ENCODE measurements at regions not wholly inside any gene's neighbourhood (a gene's known extent, or its start where the extent isn't known, plus 50 kb on each side); places are given as distances from the start of the nearest gene placed in this dataset.

DNA sequence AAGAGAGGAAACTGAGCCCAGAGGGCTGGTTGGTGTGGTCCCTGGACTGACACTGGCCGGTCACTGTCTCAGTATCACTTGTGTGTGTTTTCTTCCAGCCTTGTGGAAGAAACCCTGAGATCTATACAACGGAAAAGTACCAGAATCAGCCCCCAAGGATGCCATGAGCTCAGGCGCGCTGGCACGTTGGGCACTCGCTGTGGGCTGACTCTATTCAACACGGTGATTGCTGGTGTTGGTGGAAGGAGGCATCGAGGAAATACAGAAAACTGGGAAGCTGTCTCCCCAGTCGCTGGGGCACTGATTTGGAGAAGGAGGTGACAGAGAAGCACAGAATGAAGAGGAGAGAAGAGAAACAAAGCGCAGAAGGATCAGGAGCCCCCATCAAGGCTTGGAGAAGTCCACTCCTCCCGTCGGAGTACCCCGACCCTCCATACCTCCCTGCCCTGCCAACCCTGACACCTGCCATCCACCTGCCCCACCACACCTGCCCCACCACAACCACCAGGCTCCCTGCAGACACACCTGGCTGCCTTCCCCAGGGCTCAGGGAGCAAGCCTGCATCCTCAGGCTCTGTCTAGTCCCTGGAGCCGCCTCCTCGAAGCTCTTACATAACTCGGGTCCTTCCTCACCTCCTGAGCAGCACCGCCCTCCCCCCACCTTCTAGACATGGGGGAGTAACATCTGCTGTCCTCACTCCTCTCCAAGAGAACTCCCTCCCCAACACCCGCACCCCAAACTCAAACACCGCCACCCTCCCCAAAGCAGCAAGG, 66.5 kb downstream of the RBFOX3 start:
- no peak for DNase-seq (ENCODE audit: low spot score in 2 of 2)
- no peaks in the 10 kb centered on the region for H3K36me3 Mint-ChIP-seq
- H3K9me3 Mint-ChIP-seq = no peaks in the 10 kb centered on the region
- ATAC-seq = no peak
- H3K27ac Mint-ChIP-seq = no peak overlapping the region

DNA sequence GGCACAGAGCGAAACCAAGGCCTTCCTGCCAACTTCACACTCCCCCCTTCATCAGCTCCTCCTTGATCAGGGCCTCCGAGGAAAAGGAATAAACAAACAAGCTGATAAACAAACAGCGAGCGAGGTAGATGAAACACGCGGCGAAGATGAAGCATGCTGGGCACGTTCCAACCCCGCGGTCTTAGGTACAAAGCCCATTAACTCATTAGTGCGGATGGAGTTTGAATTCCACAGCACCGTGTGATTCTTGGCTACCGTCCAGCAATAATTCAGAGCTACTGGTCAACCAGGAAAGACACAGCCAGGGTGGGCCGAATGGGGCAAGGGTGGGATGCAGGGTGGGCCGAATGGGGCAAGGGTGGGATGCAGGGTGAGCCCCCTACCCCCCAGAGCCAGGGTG, 67.3 kb downstream of the RBFOX3 start:
- no peak overlapping the region for H3K27ac Mint-ChIP-seq
- ATAC-seq = no peak

DNA sequence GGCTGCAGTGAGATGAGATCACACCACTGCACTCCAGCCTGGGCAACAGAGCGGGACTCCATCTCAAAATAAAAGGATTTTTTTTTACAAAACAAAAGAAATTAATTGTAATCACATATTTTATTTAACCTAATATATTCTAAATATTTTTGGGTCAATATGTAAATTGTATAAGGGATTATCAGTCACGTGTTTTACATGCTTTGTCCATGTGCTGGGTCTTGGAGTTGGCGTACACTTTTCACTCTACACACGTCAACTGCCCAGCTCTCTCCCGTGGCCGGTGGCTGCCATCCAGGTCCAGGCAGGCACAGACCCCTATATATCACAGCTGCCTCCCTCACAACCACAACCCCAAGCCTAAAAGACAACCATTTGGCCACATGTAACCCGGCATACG, 68.1 kb downstream of the RBFOX3 start:
- ATAC-seq (no peak), DNase-seq (ENCODE audit: low spot score in 2 of 2) (no peak)
- Mint-ChIP-seq H3K9me3 (no peaks in the 10 kb centered on the region), H3K36me3 (no peaks in the 10 kb centered on the region), H3K27ac (no peak overlapping the region)

More for the DNA sequence above, 67.3 kb downstream of the RBFOX3 start:
- H3K9me3 Mint-ChIP-seq = no peaks in the 10 kb centered on the region
- no peak for DNase-seq (ENCODE audit: low spot score in 2 of 2)
- no peaks in the 10 kb centered on the region for H3K36me3 Mint-ChIP-seq

DNA sequence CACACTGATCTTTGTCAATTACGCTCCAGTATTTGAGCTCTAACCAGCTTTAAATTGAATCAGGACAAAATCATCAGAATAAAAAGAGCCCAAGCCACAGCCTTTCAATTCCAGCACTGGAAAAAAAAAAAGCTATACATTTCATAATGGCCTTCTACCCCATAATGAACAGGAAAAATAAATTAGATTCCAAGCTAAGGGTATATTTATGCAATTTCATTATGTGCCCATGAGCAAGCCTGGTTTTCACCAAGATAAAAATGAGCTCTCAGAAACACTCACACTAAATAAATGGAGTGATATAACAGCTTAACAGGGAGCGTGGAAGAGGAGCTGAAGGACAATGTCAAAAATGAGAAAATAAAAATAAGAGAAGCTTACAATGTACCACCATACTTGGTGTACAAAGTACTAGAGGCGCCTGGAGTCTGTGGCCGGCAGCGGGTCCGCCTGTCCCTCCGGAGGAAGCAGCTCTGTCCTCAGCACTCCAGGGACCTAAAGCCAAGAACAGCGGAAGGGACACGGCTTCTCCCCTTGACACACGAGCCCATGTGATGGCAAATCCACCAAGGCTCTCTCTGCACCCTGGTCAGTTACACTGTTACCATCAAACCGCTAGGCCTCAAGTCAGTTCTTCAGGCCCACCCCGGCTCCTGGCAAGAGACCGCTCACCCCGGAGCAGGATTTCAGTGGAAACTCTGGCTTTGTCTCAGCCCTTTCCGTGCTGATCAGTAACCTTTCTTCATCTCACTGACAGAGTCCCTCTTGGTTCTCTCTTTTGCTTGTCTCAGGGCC, 69.6 kb downstream of the RBFOX3 start:
- Mint-ChIP-seq H3K9me3 (no peaks in the 10 kb centered on the region), H3K36me3 (no peaks in the 10 kb centered on the region), H3K27ac (no peak overlapping the region)
- no peak for DNase-seq (ENCODE audit: low spot score in 2 of 2)
- ATAC-seq = no peak

DNA sequence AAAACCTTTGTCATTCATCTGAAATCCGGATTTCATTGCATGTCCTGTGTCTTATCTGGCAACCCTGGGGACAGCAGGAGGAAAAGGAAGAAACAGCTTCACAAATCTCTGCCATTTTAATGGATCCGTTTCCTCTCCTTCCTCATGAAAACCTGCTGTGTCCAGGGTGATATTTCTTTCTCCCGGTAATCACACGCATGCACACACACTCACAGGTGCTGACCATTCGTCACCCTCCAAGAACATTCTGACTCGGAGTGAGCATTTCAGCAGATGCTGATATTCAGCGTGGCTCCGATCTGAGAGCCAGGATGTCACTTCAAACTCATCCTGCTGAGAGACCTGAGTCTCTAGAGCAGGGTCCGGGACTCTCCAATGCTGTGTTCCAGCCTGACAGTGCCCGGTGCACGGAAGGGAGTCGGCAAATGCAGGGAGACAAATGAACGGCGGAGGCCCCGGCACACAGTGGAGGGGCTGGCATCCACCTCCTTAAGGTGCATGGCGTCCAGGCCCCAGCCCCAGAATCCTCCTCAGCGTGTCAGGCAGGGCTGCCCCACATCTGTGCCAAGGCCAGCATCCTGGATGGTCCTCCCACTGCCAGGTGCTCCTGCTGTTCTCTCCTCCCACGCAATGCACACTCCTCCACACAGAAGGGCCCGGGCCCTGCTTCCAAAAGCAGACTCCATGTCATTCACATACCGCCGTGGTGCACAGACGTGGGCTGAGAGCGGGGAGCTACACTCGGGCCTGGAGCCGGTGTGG, 70.7 kb downstream of the RBFOX3 start:
- no peak for DNase-seq (ENCODE audit: low spot score in 2 of 2)
- Mint-ChIP-seq H3K9me3 (no peaks in the 10 kb centered on the region), H3K27ac (no peak overlapping the region), H3K36me3 (no peaks in the 10 kb centered on the region)
- no peak for ATAC-seq

DNA sequence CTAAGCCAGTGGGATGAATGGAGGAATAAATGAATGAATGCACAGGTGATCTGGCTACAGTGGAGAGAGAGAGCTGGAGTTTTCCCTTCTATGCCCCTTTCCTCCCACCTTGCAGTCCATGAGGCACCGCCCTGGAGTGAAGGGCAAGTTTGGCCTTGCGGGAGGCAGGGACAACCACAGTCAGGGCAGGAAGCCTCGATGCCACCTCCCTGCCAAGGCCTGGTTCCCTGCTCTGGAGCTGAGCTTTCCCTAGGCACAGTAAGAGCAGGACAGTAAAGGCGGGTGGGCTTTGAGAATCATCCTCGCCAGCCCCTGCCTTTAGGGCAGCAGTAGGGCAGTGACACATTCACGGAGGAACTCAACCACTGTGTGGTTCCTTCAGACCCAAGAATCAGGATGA, 72.6 kb downstream of the RBFOX3 start:
- no peak overlapping the region for H3K27ac Mint-ChIP-seq
- H3K9me3 Mint-ChIP-seq = no peaks in the 10 kb centered on the region
- DNase-seq (ENCODE audit: low spot score in 2 of 2) = no peak
- H3K36me3 Mint-ChIP-seq = no peaks in the 10 kb centered on the region
- ATAC-seq = no peak

DNA sequence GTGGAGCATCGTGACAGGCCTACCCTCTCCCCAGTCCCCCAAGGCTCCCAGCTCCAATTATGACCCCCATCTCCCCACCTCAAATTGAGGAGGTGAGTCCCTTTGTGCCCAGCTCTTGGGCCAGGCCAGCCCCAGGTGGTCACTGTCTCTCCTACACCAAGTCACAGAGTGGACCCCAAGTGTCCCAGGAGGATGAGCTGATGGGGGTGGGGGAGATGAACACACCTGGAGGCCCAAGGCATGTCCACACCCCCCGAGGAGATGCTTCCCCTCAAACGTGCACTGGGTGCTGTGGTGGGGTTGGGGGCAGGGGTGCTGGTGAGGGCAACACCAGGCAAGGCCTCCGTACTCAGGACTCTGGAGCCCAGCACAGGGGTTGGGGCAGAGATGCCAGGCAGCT, 73.2 kb downstream of the RBFOX3 start:
- Mint-ChIP-seq H3K9me3 (no peaks in the 10 kb centered on the region), H3K36me3 (no peaks in the 10 kb centered on the region), H3K27ac (no peak overlapping the region)

DNA sequence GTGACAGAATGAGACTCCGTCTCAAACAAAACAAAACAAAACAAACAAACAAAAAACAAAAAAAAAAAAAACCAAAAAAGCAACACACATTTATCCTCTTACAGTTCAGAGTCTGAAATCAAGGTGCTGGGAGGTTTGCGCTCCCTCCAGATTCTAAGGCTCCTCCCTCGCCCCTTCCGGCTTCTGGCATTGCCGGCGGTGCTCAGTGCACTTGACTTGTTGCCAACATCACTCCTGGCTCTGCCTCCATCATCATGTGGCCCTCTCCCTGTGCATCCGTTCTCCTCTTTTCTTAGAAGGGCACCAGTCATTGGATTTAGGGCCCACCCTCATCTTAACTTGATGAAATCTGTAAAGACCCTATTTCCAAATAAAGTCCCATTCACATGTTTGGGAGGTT, 73.8 kb downstream of the RBFOX3 start:
- DNase-seq (ENCODE audit: low spot score in 2 of 2) = no peak
- H3K9me3 Mint-ChIP-seq = no peaks in the 10 kb centered on the region

More for the DNA sequence above, 73.2 kb downstream of the RBFOX3 start:
- DNase-seq (ENCODE audit: low spot score in 2 of 2) = no peak
- ATAC-seq = no peak

DNA sequence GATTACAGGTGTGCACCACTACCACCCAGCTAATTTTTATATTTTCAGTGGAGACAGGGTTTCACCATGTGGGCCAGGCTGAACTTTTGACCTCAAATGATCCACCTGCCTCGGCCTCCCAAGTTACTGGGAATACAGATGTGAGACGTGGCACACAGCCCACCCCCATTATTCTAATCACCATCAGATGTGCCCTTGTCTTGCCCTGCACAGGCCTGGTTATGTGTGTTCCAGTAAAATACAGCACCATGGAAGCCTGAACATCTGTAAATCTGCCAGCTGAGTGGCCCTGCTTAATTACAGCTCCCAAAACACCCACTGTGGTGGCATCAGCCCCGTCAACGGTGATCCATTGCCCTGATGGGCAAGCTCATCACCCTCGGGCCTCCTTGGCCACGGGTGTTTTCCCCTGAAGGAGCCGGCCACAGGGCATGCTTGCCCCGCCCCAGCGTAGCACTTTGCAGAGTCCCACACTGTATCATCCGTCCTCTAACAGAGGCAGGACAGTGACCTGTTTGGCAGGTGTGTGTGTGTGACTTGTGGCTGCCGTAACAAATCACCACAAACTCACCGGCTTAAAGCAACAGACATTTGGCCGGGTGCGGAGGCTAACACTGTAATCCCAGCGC, 74.5 kb downstream of the RBFOX3 start:
- H3K27ac Mint-ChIP-seq = no peak overlapping the region
- H3K36me3 Mint-ChIP-seq = no peaks in the 10 kb centered on the region
- no peaks in the 10 kb centered on the region for H3K9me3 Mint-ChIP-seq
- DNase-seq (ENCODE audit: low spot score in 2 of 2) (no peak), ATAC-seq (no peak)

More for the DNA sequence above, 73.8 kb downstream of the RBFOX3 start:
- ATAC-seq = no peak
- Mint-ChIP-seq H3K36me3 (no peaks in the 10 kb centered on the region), H3K27ac (no peak overlapping the region)

DNA sequence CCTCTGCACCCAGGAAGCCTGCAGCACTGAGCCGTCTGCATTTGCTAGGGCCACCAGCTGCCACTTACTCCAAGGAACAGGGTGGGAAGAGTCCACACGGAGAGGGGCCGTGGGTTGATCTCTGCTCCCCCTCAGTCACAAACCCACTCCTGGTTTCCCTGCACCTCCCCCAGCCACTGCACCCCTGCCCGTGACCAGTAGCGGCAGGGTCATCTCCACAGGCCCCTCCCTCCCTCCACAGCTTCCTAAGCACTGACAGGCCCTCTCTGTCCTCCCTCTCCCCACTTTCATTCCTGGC, 75.2 kb downstream of the RBFOX3 start:
- Mint-ChIP-seq H3K9me3 (no peaks in the 10 kb centered on the region), H3K36me3 (no peaks in the 10 kb centered on the region), H3K27ac (no peak overlapping the region)
- DNase-seq (ENCODE audit: low spot score in 2 of 2) (no peak), ATAC-seq (no peak)

DNA sequence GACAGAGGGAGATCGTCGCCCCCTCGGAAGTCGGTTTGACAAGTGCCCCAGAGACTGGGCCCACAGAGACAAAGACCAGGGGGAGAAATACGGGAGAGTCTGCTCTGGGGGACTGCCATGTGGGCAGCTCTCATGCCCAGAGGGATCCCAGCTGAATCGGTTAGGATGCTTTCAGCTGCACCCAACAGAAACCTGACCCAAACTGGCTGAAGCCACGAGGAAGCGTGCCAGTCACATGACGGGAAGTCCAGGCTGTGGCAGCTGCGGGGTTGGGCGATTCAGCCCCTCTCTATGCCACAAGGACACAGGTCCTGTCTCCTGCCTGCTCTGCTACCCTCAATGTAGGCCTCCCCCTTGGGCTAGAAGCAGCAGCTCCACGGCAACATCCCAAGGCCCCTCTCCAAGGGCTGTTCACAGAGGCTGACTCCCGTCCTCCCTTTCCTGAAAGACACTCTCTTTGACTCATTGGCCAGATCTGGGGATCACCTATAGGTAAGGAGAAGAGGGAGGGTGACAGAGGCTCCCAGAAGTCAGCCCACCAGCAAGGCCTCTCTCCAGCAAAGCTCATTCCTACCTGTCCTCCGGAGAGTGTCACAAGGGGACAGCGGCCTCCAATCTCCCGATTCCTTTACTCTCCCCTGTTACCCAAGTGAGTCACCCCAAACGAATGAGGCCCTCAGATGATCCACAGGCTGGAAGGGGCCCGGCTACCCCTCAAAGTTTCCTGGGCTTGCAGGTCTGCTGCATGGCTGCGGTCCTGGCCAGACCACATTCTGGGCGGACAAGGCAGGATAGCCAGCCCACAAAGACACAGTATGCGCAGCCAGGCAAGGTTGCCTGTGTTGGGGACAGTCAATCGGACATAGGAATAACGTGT, 75.8 kb downstream of the RBFOX3 start:
- DNase-seq (ENCODE audit: low spot score in 2 of 2) (no peak), ATAC-seq (no peak)
- H3K27ac Mint-ChIP-seq = no peak overlapping the region
- no peaks in the 10 kb centered on the region for H3K9me3 Mint-ChIP-seq
- no peaks in the 10 kb centered on the region for H3K36me3 Mint-ChIP-seq

DNA sequence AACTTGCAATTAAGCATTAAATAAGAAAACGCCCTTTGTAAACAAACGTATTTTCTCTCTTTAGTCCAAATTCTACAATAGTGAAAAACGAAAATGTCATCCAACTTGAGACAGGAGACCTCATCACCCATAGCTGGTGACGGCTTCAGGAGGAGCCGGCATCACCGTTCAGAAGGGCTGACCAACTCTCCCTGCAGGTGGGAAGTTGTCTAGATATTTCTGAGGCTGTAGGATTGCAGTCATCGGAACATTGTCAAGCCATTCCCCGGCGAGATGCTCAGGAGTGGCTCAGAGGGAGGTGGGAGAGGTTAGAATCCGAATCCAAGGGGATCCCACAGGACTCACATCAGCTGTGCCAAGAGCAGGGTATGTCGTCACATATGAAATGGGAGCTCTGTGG, 76.7 kb downstream of the RBFOX3 start:
- H3K27ac Mint-ChIP-seq = no peak overlapping the region
- no peaks in the 10 kb centered on the region for H3K36me3 Mint-ChIP-seq

DNA sequence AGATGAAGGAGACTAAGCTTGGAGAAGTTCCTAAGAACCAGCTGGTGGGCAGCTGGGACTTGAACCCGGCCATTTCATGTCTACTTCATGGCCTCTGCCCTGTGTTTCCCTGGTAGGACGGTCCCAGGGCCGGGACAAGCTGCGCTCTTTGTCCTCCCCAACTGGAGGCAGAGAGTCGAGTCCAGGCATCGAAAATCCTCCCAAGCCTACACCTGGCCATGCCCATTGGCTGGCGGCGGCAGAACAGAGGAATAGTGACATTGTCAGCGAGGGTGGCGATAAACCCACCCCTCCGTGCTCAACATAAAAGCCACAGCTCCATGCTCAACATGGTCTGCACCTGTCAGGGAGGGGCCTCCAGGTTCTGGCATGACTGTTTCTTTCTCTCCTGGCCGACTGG, 77.7 kb downstream of the RBFOX3 start:
- DNase-seq (ENCODE audit: low spot score in 2 of 2) = no peak
- H3K27ac Mint-ChIP-seq = no peak overlapping the region
- no peaks in the 10 kb centered on the region for H3K9me3 Mint-ChIP-seq
- no peak for ATAC-seq
- H3K36me3 Mint-ChIP-seq = no peaks in the 10 kb centered on the region

More for the DNA sequence above, 76.7 kb downstream of the RBFOX3 start:
- H3K9me3 Mint-ChIP-seq = no peaks in the 10 kb centered on the region
- ATAC-seq (no peak), DNase-seq (ENCODE audit: low spot score in 2 of 2) (no peak)

DNA sequence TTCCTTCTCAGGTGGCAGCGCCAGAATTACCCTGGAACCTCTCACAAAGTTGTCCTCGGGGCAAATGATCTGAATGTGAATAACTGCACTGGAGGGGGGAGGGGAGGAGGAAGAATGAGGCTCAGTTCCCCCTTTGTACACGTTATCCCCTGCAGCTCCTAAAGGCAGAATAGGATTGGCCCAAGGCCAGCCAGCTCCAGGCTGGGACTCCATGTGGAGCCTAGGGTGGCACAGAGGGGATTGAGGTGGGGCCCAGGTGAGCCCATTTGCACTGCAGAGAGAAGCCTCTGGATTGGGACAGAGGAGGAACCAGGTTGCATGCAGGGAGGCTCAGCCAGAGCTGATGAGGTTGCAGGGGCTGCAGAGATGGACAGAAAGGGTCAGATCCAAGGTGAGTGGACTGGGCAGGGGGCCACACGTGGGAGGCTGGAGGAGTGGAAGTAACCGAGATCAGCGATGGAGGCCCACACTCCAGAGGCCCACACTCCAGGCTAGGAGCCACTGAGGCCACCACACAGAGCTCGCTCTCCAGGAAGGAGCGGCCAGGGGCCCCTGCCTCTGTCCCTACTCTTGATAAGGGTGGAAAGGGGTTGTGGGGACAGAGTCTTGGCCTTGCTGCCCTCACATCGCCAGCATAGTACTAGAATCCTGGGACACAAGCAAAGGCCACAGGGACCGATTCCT, 78.6 kb downstream of the RBFOX3 start:
- DNase-seq (ENCODE audit: low spot score in 2 of 2) (no peak), ATAC-seq (no peak)
- H3K9me3 Mint-ChIP-seq = no peaks in the 10 kb centered on the region
- no peak overlapping the region for H3K27ac Mint-ChIP-seq
- H3K36me3 Mint-ChIP-seq = no peaks in the 10 kb centered on the region

DNA sequence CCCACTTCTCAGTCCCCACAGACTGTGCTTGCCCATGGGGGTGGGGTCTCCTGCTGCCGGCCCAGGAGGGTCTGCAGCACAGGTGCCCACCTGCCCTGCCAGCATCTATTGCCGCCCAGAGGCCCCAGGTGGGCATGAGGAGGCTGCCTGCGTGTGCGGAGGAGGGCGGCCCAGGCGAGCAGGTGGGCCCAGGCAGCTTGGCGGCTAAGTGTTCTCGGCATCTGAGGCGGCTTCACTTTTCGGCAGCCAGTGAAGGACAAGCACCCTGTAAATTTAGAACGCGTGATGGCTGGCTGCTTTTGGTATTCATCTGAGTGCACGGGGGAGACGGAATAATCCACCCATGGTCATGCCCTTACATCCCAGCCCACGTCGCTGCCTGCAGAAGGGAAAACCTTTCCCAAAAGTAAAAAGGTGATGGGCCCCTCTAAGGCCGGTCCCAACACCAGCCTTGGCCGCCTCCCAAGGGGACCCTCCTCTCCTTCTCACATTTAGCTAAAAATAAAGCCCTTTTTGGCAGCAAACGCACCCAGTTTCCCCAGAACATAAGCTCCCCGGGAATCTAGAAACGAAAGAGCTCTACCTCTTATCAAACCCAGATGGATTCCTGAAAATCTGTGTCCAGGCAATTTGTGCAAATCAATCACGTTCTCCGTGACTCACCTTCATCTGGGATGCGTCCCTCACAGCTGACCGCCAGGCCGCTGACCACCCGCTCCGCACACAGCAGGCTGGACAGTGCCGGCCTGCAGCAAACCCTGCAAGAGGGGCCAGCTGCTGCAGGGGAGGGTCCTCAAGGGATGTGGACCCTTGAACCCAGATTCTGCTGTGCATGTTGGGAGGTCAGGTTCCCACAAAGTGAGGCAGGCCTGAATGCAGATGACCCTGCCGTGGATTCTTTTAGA, 79.4 kb downstream of the RBFOX3 start:
- no peak overlapping the region for H3K27ac Mint-ChIP-seq
- DNase-seq (ENCODE audit: low spot score in 2 of 2) (no peak), ATAC-seq (no peak)
- H3K9me3 Mint-ChIP-seq = no peaks in the 10 kb centered on the region
- H3K36me3 Mint-ChIP-seq = no peaks in the 10 kb centered on the region
